GM23338 (cell line): ENCODE measurements at regions not wholly inside any gene's neighbourhood (a gene's known extent, or its start where the extent isn't known, plus 50 kb on each side); places are given as distances from the start of the nearest gene placed in this dataset.

Source experiments
- ATAC-seq: fragments of 200-7000 bp; cut with Tn5 transposase; 3 replicates; pipeline ENCODE4 v1.9.1; 2020
- DNase-seq: peaks from one replicate; pipeline ENCODE4 v3.0.0-alpha.2; 2015; ENCODE audit warnings: low spot score
- H2AFZ ChIP-seq: fragments of 200-600 bp; sonication (generic); 2 replicates; pipeline ENCODE4 v1.8.0; 2016; ENCODE audit warnings: antibody characterized with exemption, mild to moderate bottlenecking, moderate library complexity
- H3F3A ChIP-seq: fragments of 200-600 bp; sonication (generic); replicated peaks from 2 replicates; pipeline ENCODE4 v1.8.0; 2017; ENCODE audit warnings: antibody characterized with exemption, mixed run types, low read depth
- H3K27ac ChIP-seq: fragments of 200-600 bp; sonication (generic); 2 replicates; pipeline ENCODE4 v1.6.1; 2016; ENCODE audit warnings: low read depth
- H3K27me3 ChIP-seq: fragments of 200-600 bp; sonication (generic); 2 replicates; pipeline ENCODE4 v1.8.0; 2016; ENCODE audit warnings: mild to moderate bottlenecking, mixed run types, moderate library complexity; ENCODE audit not compliant: insufficient read depth
- H3K36me3 ChIP-seq: fragments of 200-600 bp; sonication (generic); 2 replicates; pipeline ENCODE4 v1.8.0; 2016; ENCODE audit warnings: mild to moderate bottlenecking; ENCODE audit not compliant: insufficient read depth
- H3K4me1 ChIP-seq: fragments of 200-600 bp; sonication (generic); 2 replicates; pipeline ENCODE4 v1.8.0; 2016; ENCODE audit warnings: mild to moderate bottlenecking, moderate library complexity; ENCODE audit not compliant: insufficient read depth
- H3K4me2 ChIP-seq: fragments of 200-600 bp; sonication (generic); 2 replicates; pipeline ENCODE4 v1.7.1; 2017; ENCODE audit warnings: mixed run types
- H3K4me3 ChIP-seq: fragments of 200-600 bp; sonication (generic); 2 replicates; pipeline ENCODE4 v1.6.1; 2016; ENCODE audit warnings: mixed run types
- H3K79me2 ChIP-seq: fragments of 200-600 bp; sonication (generic); replicated peaks from 2 replicates; pipeline ENCODE4 v1.8.0; 2017; ENCODE audit warnings: mild to moderate bottlenecking; ENCODE audit not compliant: insufficient read depth
- H3K9me2 ChIP-seq: fragments of 200-600 bp; sonication (generic); 2 replicates; pipeline ENCODE4 v1.8.0; 2017; ENCODE audit not compliant: insufficient read depth
- H4K20me1 ChIP-seq: fragments of 200-600 bp; sonication (generic); replicated peaks from 2 replicates; pipeline ENCODE4 v1.8.0; 2017; ENCODE audit warnings: mild to moderate bottlenecking; ENCODE audit not compliant: insufficient read depth
- H3K27ac Mint-ChIP-seq: 2 replicates; pipeline ENCODE4 v1.8.0; 2020; ENCODE audit warnings: inconsistent platforms, mild to moderate bottlenecking, moderate library complexity, mixed read lengths
- H3K27me3 Mint-ChIP-seq: 3 replicates; pipeline ENCODE4 v1.8.0; 2022; ENCODE audit warnings: low read depth, mild to moderate bottlenecking, moderate library complexity, mixed read lengths, inconsistent platforms; ENCODE audit not compliant: insufficient read depth, poor library complexity
- H3K36me3 Mint-ChIP-seq: 3 replicates; pipeline ENCODE4 v1.8.0; 2021; ENCODE audit warnings: low read depth, mild to moderate bottlenecking, inconsistent platforms, moderate library complexity, mixed read lengths
- H3K4me1 Mint-ChIP-seq: 3 replicates; pipeline ENCODE4 v1.8.0; 2020; ENCODE audit warnings: mild to moderate bottlenecking, inconsistent platforms, mixed read lengths
- H3K4me3 Mint-ChIP-seq: 3 replicates; pipeline ENCODE4 v1.8.0; 2021; ENCODE audit warnings: moderate library complexity, mild to moderate bottlenecking, inconsistent platforms, mixed read lengths
- H3K9me3 Mint-ChIP-seq: 3 replicates; pipeline ENCODE4 v1.8.0; 2020; ENCODE audit warnings: moderate library complexity, mild to moderate bottlenecking, inconsistent platforms, mixed read lengths
- CREB1 ChIP-seq: fragments of 250-450 bp; sonication (Bioruptor Pico); IDR thresholded peaks from 2 replicates; pipeline ENCODE4 v1.5.0; 2020; ENCODE audit warnings: low read depth, mild to moderate bottlenecking, moderate library complexity
- EZH2 ChIP-seq: fragments of 200-600 bp; sonication (generic); IDR thresholded peaks from one replicate; pipeline ENCODE4 v1.8.0; 2017; ENCODE audit warnings: antibody characterized with exemption, mild to moderate bottlenecking, low read depth; ENCODE audit not compliant: unreplicated experiment
- EZH2phosphoT487 ChIP-seq: fragments of 200-600 bp; sonication (generic); IDR thresholded peaks from one replicate; pipeline ENCODE4 v1.8.1; 2018; ENCODE audit warnings: antibody characterized with exemption; ENCODE audit not compliant: unreplicated experiment
- JUNB ChIP-seq: IDR thresholded peaks from one replicate; pipeline ENCODE4 v1.6.1; 2016; ENCODE audit warnings: antibody characterized with exemption; ENCODE audit not compliant: unreplicated experiment
- NANOG ChIP-seq: IDR thresholded peaks from 2 replicates; pipeline ENCODE4 v1.6.1; 2016; ENCODE audit warnings: antibody characterized with exemption, borderline replicate concordance
- POLR2AphosphoS5 ChIP-seq: IDR thresholded peaks from 2 replicates; pipeline ENCODE4 v1.6.1; 2016; ENCODE audit warnings: antibody characterized with exemption, low read depth
- STAT1 ChIP-seq: IDR thresholded peaks from one replicate; pipeline ENCODE4 v1.6.1; 2016; ENCODE audit warnings: antibody characterized with exemption; ENCODE audit not compliant: unreplicated experiment
- ZNF114 ChIP-seq: fragments of 250-450 bp; sonication (Bioruptor Pico); IDR thresholded peaks from 2 replicates; pipeline ENCODE4 v1.5.0; 2020; ENCODE audit warnings: mild to moderate bottlenecking, moderate library complexity
- ZNF331 ChIP-seq: fragments of 250-450 bp; sonication (Bioruptor Pico); IDR thresholded peaks from 2 replicates; pipeline ENCODE4 v1.5.0; 2020; ENCODE audit warnings: low read depth, mild to moderate bottlenecking, moderate library complexity
- TF ChIP-seq, protein P1 (sequence below): fragments of 250-450 bp; sonication (Bioruptor Pico); IDR thresholded peaks from 2 replicates; pipeline ENCODE4 v1.5.0; 2020; ENCODE audit warnings: mild to moderate bottlenecking, moderate library complexity
- TF ChIP-seq, protein P2 (sequence below): IDR thresholded peaks from 2 replicates; pipeline ENCODE4 v1.6.1; 2016; ENCODE audit warnings: antibody characterized with exemption
- TF ChIP-seq, protein P3 (sequence below), 2 experiments: fragments of 200-600 bp in 1 of 2; sonication (generic) in 1 of 2; conservative IDR thresholded peaks; 2 replicates each; pipeline versions ENCODE4 v1.5.1 to v1.6.1; 2016 to 2017; ENCODE audit warnings: antibody characterized with exemption in 2 of 2, low read depth in 2 of 2, mild to moderate bottlenecking in 2 of 2, moderate library complexity in 1 of 2
- TF ChIP-seq, protein P4 (sequence below): IDR thresholded peaks from one replicate; pipeline ENCODE4 v1.6.1; 2018; ENCODE audit warnings: antibody characterized with exemption; ENCODE audit not compliant: unreplicated experiment

DNA sequence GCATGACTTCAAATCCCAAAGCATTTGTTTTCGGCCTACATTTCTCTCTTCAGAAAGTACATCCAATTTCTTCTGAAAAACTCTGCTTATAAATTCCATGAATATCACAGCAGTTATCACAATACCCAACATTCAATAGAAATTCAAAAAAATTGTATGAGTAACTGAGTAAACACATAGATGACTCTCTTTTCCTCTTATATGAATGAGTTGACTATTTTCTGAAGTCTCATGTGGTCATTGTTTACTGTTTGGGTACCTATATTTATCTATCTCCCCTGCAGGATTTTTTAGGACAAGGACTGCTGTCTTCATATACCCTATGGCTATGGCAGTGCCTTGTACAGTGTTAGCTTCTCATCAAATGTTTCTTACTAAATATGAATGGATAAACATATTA, 157.1 kb downstream of the HTR1A start:
- no peaks in the 10 kb centered on the region for H3K27me3 Mint-ChIP-seq
- H3K36me3 Mint-ChIP-seq, result no peaks in the 10 kb centered on the region
- Histone ChIP-seq H3K27me3 (no peaks in the 10 kb centered on the region), H3K9me2 (peaks cover 7% of the 10 kb centered on the region; the same call in 1 of the 2 replicates), H4K20me1 (no peaks in the 10 kb centered on the region), H3K27ac (no peak overlapping the region), H3K36me3 (no peaks in the 10 kb centered on the region), H2AFZ (no peak overlapping the region), H3K4me1 (no peaks in the 10 kb centered on the region; the same call in 1 of the 2 replicates), H3F3A (no peaks in the 10 kb centered on the region), H3K4me3 (no peak overlapping the region), H3K4me2 (no peak overlapping the region), H3K79me2 (no peaks in the 10 kb centered on the region)
- H3K27ac Mint-ChIP-seq, result no peak overlapping the region
- ATAC-seq (no peak), DNase-seq (no peak)
- no peaks in the 10 kb centered on the region; the same call in 2 of the 3 replicates for H3K9me3 Mint-ChIP-seq
- TF ChIP-seq EZH2 (no peak), ZNF331 (CRISPR knock-in tag) (no peak), CREB1 (no peak), ZNF114 (CRISPR knock-in tag) (no peak), POLR2AphosphoS5 (no peak), EZH2phosphoT487 (no peak), JUNB (no peak), NANOG (no peak), STAT1 (no peak)
- TF ChIP-seq, protein P1, sequence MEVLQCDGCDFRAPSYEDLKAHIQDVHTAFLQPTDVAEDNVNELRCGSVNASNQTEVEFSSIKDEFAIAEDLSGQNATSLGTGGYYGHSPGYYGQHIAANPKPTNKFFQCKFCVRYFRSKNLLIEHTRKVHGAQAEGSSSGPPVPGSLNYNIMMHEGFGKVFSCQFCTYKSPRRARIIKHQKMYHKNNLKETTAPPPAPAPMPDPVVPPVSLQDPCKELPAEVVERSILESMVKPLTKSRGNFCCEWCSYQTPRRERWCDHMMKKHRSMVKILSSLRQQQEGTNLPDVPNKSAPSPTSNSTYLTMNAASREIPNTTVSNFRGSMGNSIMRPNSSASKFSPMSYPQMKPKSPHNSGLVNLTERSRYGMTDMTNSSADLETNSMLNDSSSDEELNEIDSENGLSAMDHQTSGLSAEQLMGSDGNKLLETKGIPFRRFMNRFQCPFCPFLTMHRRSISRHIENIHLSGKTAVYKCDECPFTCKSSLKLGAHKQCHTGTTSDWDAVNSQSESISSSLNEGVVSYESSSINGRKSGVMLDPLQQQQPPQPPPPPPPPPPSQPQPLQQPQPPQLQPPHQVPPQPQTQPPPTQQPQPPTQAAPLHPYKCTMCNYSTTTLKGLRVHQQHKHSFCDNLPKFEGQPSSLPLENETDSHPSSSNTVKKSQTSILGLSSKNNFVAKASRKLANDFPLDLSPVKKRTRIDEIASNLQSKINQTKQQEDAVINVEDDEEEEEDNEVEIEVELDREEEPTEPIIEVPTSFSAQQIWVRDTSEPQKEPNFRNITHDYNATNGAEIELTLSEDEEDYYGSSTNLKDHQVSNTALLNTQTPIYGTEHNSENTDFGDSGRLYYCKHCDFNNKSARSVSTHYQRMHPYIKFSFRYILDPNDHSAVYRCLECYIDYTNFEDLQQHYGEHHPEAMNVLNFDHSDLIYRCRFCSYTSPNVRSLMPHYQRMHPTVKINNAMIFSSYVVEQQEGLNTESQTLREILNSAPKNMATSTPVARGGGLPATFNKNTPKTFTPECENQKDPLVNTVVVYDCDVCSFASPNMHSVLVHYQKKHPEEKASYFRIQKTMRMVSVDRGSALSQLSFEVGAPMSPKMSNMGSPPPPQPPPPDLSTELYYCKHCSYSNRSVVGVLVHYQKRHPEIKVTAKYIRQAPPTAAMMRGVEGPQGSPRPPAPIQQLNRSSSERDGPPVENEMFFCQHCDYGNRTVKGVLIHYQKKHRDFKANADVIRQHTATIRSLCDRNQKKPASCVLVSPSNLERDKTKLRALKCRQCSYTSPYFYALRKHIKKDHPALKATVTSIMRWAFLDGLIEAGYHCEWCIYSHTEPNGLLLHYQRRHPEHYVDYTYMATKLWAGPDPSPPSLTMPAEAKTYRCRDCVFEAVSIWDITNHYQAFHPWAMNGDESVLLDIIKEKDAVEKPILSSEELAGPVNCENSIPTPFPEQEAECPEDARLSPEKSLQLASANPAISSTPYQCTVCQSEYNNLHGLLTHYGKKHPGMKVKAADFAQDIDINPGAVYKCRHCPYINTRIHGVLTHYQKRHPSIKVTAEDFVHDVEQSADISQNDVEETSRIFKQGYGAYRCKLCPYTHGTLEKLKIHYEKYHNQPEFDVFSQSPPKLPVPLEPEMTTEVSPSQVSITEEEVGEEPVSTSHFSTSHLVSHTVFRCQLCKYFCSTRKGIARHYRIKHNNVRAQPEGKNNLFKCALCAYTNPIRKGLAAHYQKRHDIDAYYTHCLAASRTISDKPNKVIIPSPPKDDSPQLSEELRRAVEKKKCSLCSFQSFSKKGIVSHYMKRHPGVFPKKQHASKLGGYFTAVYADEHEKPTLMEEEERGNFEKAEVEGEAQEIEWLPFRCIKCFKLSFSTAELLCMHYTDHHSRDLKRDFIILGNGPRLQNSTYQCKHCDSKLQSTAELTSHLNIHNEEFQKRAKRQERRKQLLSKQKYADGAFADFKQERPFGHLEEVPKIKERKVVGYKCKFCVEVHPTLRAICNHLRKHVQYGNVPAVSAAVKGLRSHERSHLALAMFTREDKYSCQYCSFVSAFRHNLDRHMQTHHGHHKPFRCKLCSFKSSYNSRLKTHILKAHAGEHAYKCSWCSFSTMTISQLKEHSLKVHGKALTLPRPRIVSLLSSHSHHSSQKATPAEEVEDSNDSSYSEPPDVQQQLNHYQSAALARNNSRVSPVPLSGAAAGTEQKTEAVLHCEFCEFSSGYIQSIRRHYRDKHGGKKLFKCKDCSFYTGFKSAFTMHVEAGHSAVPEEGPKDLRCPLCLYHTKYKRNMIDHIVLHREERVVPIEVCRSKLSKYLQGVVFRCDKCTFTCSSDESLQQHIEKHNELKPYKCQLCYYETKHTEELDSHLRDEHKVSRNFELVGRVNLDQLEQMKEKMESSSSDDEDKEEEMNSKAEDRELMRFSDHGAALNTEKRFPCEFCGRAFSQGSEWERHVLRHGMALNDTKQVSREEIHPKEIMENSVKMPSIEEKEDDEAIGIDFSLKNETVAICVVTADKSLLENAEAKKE (CRISPR knock-in tag), result no peak
- TF ChIP-seq, protein P2, sequence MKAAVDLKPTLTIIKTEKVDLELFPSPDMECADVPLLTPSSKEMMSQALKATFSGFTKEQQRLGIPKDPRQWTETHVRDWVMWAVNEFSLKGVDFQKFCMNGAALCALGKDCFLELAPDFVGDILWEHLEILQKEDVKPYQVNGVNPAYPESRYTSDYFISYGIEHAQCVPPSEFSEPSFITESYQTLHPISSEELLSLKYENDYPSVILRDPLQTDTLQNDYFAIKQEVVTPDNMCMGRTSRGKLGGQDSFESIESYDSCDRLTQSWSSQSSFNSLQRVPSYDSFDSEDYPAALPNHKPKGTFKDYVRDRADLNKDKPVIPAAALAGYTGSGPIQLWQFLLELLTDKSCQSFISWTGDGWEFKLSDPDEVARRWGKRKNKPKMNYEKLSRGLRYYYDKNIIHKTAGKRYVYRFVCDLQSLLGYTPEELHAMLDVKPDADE, result no peak
- TF ChIP-seq, protein P3, sequence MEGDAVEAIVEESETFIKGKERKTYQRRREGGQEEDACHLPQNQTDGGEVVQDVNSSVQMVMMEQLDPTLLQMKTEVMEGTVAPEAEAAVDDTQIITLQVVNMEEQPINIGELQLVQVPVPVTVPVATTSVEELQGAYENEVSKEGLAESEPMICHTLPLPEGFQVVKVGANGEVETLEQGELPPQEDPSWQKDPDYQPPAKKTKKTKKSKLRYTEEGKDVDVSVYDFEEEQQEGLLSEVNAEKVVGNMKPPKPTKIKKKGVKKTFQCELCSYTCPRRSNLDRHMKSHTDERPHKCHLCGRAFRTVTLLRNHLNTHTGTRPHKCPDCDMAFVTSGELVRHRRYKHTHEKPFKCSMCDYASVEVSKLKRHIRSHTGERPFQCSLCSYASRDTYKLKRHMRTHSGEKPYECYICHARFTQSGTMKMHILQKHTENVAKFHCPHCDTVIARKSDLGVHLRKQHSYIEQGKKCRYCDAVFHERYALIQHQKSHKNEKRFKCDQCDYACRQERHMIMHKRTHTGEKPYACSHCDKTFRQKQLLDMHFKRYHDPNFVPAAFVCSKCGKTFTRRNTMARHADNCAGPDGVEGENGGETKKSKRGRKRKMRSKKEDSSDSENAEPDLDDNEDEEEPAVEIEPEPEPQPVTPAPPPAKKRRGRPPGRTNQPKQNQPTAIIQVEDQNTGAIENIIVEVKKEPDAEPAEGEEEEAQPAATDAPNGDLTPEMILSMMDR (conservative IDR thresholded peaks at IDR 0.05; ENCODE audit: low read depth in 2 of 2), result no peak
- TF ChIP-seq, protein P4, sequence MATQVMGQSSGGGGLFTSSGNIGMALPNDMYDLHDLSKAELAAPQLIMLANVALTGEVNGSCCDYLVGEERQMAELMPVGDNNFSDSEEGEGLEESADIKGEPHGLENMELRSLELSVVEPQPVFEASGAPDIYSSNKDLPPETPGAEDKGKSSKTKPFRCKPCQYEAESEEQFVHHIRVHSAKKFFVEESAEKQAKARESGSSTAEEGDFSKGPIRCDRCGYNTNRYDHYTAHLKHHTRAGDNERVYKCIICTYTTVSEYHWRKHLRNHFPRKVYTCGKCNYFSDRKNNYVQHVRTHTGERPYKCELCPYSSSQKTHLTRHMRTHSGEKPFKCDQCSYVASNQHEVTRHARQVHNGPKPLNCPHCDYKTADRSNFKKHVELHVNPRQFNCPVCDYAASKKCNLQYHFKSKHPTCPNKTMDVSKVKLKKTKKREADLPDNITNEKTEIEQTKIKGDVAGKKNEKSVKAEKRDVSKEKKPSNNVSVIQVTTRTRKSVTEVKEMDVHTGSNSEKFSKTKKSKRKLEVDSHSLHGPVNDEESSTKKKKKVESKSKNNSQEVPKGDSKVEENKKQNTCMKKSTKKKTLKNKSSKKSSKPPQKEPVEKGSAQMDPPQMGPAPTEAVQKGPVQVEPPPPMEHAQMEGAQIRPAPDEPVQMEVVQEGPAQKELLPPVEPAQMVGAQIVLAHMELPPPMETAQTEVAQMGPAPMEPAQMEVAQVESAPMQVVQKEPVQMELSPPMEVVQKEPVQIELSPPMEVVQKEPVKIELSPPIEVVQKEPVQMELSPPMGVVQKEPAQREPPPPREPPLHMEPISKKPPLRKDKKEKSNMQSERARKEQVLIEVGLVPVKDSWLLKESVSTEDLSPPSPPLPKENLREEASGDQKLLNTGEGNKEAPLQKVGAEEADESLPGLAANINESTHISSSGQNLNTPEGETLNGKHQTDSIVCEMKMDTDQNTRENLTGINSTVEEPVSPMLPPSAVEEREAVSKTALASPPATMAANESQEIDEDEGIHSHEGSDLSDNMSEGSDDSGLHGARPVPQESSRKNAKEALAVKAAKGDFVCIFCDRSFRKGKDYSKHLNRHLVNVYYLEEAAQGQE, result no peak
- peaks cover 16% of the 10 kb centered on the region; the same call in 2 of the 3 replicates for H3K4me1 Mint-ChIP-seq
- H3K4me3 Mint-ChIP-seq, result no peak overlapping the region
